ENCODE measurements at regions not wholly inside any gene's neighbourhood (a gene's known extent, or its start where the extent isn't known, plus 50 kb on each side); places are given as distances from the start of the nearest gene placed in this dataset.

GRCh38 chr6:71589254-71589653, 297.1 kb upstream of the RIMS1 start:
- Histone ChIP-seq H3K36me3 (ENCODE audit: insufficient read depth, low read length) (no peaks in the 10 kb centered on the region), H3K79me2 (ENCODE audit: low read length) (no peaks in the 10 kb centered on the region), H3K27ac (ENCODE audit: low read length) (no peak overlapping the region), H2AFZ (ENCODE audit: low read length) (no peak overlapping the region), H3K27me3 (ENCODE audit: low read length) (no peaks in the 10 kb centered on the region), H3K9me3 (ENCODE audit: low read length) (no peaks in the 10 kb centered on the region), H4K20me1 (ENCODE audit: insufficient read depth, low read depth, low read length) (no peaks in the 10 kb centered on the region), H3K4me3 (ENCODE audit: low read length) (no peak overlapping the region), H3K4me2 (ENCODE audit: low read depth, low read length, poor library complexity, severe bottlenecking) (no peak overlapping the region), H3K9ac (ENCODE audit: low read length) (no peak overlapping the region), H3K9me2 (replicated peaks; ENCODE audit: insufficient read depth, low read length) (no peaks in the 10 kb centered on the region), H3K4me1 (ENCODE audit: low read length) (no peaks in the 10 kb centered on the region)
- no peak for DNase-seq

- no peak for DNase-seq
- Histone ChIP-seq H3K79me2 (ENCODE audit: low read length) (no peaks in the 10 kb centered on the region), H4K20me1 (ENCODE audit: insufficient read depth, low read depth, low read length) (no peaks in the 10 kb centered on the region), H3K27ac (ENCODE audit: low read length) (no peak overlapping the region), H3K27me3 (ENCODE audit: low read length) (no peaks in the 10 kb centered on the region), H3K9me3 (ENCODE audit: low read length) (no peaks in the 10 kb centered on the region), H2AFZ (ENCODE audit: low read length) (no peak overlapping the region), H3K4me3 (ENCODE audit: low read length) (no peak overlapping the region), H3K9me2 (replicated peaks; ENCODE audit: insufficient read depth, low read length) (no peaks in the 10 kb centered on the region), H3K36me3 (ENCODE audit: insufficient read depth, low read length) (no peaks in the 10 kb centered on the region), H3K9ac (ENCODE audit: low read length) (no peak overlapping the region), H3K4me2 (ENCODE audit: low read depth, low read length, poor library complexity, severe bottlenecking) (no peak overlapping the region), H3K4me1 (ENCODE audit: low read length) (no peaks in the 10 kb centered on the region)
Observed at GRCh38 chr6:71592643-71593042, 293.7 kb upstream of the RIMS1 start.

- Histone ChIP-seq H4K20me1 (ENCODE audit: insufficient read depth, low read depth, low read length) (no peaks in the 10 kb centered on the region), H3K4me3 (ENCODE audit: low read length) (no peak overlapping the region), H3K9ac (ENCODE audit: low read length) (no peak overlapping the region), H3K27me3 (ENCODE audit: low read length) (no peaks in the 10 kb centered on the region), H3K9me2 (replicated peaks; ENCODE audit: insufficient read depth, low read length) (no peaks in the 10 kb centered on the region), H3K36me3 (ENCODE audit: insufficient read depth, low read length) (no peaks in the 10 kb centered on the region), H3K4me2 (ENCODE audit: low read depth, low read length, poor library complexity, severe bottlenecking) (no peak overlapping the region), H3K27ac (ENCODE audit: low read length) (no peak overlapping the region), H3K4me1 (ENCODE audit: low read length) (no peaks in the 10 kb centered on the region), H2AFZ (ENCODE audit: low read length) (no peak overlapping the region), H3K9me3 (ENCODE audit: low read length) (no peaks in the 10 kb centered on the region), H3K79me2 (ENCODE audit: low read length) (no peaks in the 10 kb centered on the region)
- no peak for DNase-seq
Observed at GRCh38 chr6:71599359-71599758, 287.0 kb upstream of the RIMS1 start.

GRCh38 chr6:71602385-71603007, 283.9 kb upstream of the RIMS1 start:
- Histone ChIP-seq H3K27ac (ENCODE audit: low read length) (no peak overlapping the region), H3K4me3 (ENCODE audit: low read length) (no peak overlapping the region), H3K79me2 (ENCODE audit: low read length) (no peaks in the 10 kb centered on the region), H4K20me1 (ENCODE audit: insufficient read depth, low read depth, low read length) (no peaks in the 10 kb centered on the region), H3K9me3 (ENCODE audit: low read length) (no peaks in the 10 kb centered on the region), H3K9me2 (replicated peaks; ENCODE audit: insufficient read depth, low read length) (no peaks in the 10 kb centered on the region), H3K9ac (ENCODE audit: low read length) (no peak overlapping the region), H2AFZ (ENCODE audit: low read length) (no peak overlapping the region), H3K36me3 (ENCODE audit: insufficient read depth, low read length) (no peaks in the 10 kb centered on the region), H3K27me3 (ENCODE audit: low read length) (no peaks in the 10 kb centered on the region), H3K4me1 (ENCODE audit: low read length) (no peaks in the 10 kb centered on the region), H3K4me2 (ENCODE audit: low read depth, low read length, poor library complexity, severe bottlenecking) (no peak overlapping the region)
- DNase-seq: no peak

GRCh38 chr6:71603021-71603420, 283.3 kb upstream of the RIMS1 start:
- no peaks in the 10 kb centered on the region for H3K9me3 ChIP-seq (ENCODE audit: low read length)
- no peak overlapping the region for H2AFZ ChIP-seq (ENCODE audit: low read length)
- H3K4me2 ChIP-seq (ENCODE audit: low read depth, low read length, poor library complexity, severe bottlenecking): no peak overlapping the region
- no peaks in the 10 kb centered on the region for H3K36me3 ChIP-seq (ENCODE audit: insufficient read depth, low read length)
- no peaks in the 10 kb centered on the region for H3K79me2 ChIP-seq (ENCODE audit: low read length)
- DNase-seq: no peak
- H3K9me2 ChIP-seq (replicated peaks; ENCODE audit: insufficient read depth, low read length): no peaks in the 10 kb centered on the region
- H3K9ac ChIP-seq (ENCODE audit: low read length): no peak overlapping the region
- H3K4me1 ChIP-seq (ENCODE audit: low read length): no peaks in the 10 kb centered on the region
- no peaks in the 10 kb centered on the region for H3K27me3 ChIP-seq (ENCODE audit: low read length)
- H3K27ac ChIP-seq (ENCODE audit: low read length): no peak overlapping the region
- no peaks in the 10 kb centered on the region for H4K20me1 ChIP-seq (ENCODE audit: insufficient read depth, low read depth, low read length)
- H3K4me3 ChIP-seq (ENCODE audit: low read length): no peak overlapping the region

- no peaks in the 10 kb centered on the region for H3K27me3 ChIP-seq (ENCODE audit: low read length)
- no peaks in the 10 kb centered on the region for H3K79me2 ChIP-seq (ENCODE audit: low read length)
- no peak for DNase-seq
- no peaks in the 10 kb centered on the region for H3K9me3 ChIP-seq (ENCODE audit: low read length)
- H3K4me2 ChIP-seq (ENCODE audit: low read depth, low read length, poor library complexity, severe bottlenecking): no peak overlapping the region
- no peak overlapping the region for H3K27ac ChIP-seq (ENCODE audit: low read length)
- no peaks in the 10 kb centered on the region for H3K36me3 ChIP-seq (ENCODE audit: insufficient read depth, low read length)
- H2AFZ ChIP-seq (ENCODE audit: low read length): no peak overlapping the region
- no peaks in the 10 kb centered on the region for H3K9me2 ChIP-seq (replicated peaks; ENCODE audit: insufficient read depth, low read length)
- H4K20me1 ChIP-seq (ENCODE audit: insufficient read depth, low read depth, low read length): no peaks in the 10 kb centered on the region
- no peaks in the 10 kb centered on the region for H3K4me1 ChIP-seq (ENCODE audit: low read length)
- H3K9ac ChIP-seq (ENCODE audit: low read length): no peak overlapping the region
- H3K4me3 ChIP-seq (ENCODE audit: low read length): no peak overlapping the region
Observed at GRCh38 chr6:71608646-71609045, 277.7 kb upstream of the RIMS1 start.

- H3K4me1 ChIP-seq (ENCODE audit: low read length): no peaks in the 10 kb centered on the region
- H3K27me3 ChIP-seq (ENCODE audit: low read length): no peaks in the 10 kb centered on the region
- H3K4me3 ChIP-seq (ENCODE audit: low read length): no peak overlapping the region
- no peak overlapping the region for H3K4me2 ChIP-seq (ENCODE audit: low read depth, low read length, poor library complexity, severe bottlenecking)
- DNase-seq: no peak
- H3K9me2 ChIP-seq (replicated peaks; ENCODE audit: insufficient read depth, low read length): no peaks in the 10 kb centered on the region
- no peak overlapping the region for H2AFZ ChIP-seq (ENCODE audit: low read length)
- no peaks in the 10 kb centered on the region for H3K79me2 ChIP-seq (ENCODE audit: low read length)
- no peaks in the 10 kb centered on the region for H3K36me3 ChIP-seq (ENCODE audit: insufficient read depth, low read length)
- H3K9me3 ChIP-seq (ENCODE audit: low read length): no peaks in the 10 kb centered on the region
- H4K20me1 ChIP-seq (ENCODE audit: insufficient read depth, low read depth, low read length): no peaks in the 10 kb centered on the region
- no peak overlapping the region for H3K9ac ChIP-seq (ENCODE audit: low read length)
- no peak overlapping the region for H3K27ac ChIP-seq (ENCODE audit: low read length)
Observed at GRCh38 chr6:71619836-71620235, 266.5 kb upstream of the RIMS1 start.

- Histone ChIP-seq H3K4me3 (ENCODE audit: low read length) (no peak overlapping the region), H3K27ac (ENCODE audit: low read length) (no peak overlapping the region), H3K27me3 (ENCODE audit: low read length) (no peaks in the 10 kb centered on the region), H3K9ac (ENCODE audit: low read length) (no peak overlapping the region), H3K36me3 (ENCODE audit: insufficient read depth, low read length) (no peaks in the 10 kb centered on the region), H4K20me1 (ENCODE audit: insufficient read depth, low read depth, low read length) (no peaks in the 10 kb centered on the region), H3K9me2 (replicated peaks; ENCODE audit: insufficient read depth, low read length) (no peaks in the 10 kb centered on the region), H2AFZ (ENCODE audit: low read length) (no peak overlapping the region), H3K4me2 (ENCODE audit: low read depth, low read length, poor library complexity, severe bottlenecking) (no peak overlapping the region), H3K9me3 (ENCODE audit: low read length) (no peaks in the 10 kb centered on the region; the same call in 1 of the 2 replicates), H3K4me1 (ENCODE audit: low read length) (no peaks in the 10 kb centered on the region), H3K79me2 (ENCODE audit: low read length) (no peaks in the 10 kb centered on the region)
- DNase-seq: peak; percentile 45
Observed at GRCh38 chr6:71621918-71622519, 264.3 kb upstream of the RIMS1 start.

Data from Karpas-422 (cell line).